ENCODE measurements at regions not wholly inside any gene's neighbourhood (a gene's known extent, or its start where the extent isn't known, plus 50 kb on each side); places are given as distances from the start of the nearest gene placed in this dataset.

DNA sequence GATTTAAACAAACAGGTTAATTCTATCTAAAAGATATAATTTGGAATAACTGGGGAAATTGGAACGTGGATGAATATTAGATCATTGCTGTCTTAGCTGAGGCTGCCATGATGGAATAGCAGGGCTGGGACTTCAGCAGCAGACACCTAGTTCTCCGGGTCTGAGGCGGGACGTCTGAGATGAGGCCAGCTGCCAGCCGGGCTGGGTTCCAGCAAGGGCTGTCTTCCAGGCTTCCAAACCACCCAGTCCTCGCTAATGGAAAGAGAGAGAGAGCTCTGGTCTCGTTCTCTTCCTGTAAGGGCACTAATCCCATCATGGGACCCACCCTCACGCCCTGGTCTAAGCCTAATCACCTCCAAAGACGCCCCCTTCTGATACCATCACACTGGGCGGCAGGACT is 85.7 kb downstream of the ADRA2C start:
- Mint-ChIP-seq H3K9me3 (ENCODE audit: low read depth, unreplicated experiment) (no peaks in the 10 kb centered on the region), H3K4me3 (ENCODE audit: low read depth, unreplicated experiment) (no peak overlapping the region), H3K27me3 (ENCODE audit: unreplicated experiment) (peaks cover 88% of the 10 kb centered on the region), H3K27ac (ENCODE audit: unreplicated experiment) (no peak overlapping the region), H3K4me1 (ENCODE audit: low read depth, unreplicated experiment) (no peaks in the 10 kb centered on the region), H3K36me3 (ENCODE audit: insufficient read depth, unreplicated experiment) (no peaks in the 10 kb centered on the region)
- CTCF ChIA-PET = interaction anchor here (1.4 kb wide), 1 partner anchor 18 kb away, joined by 4 read pairs; no protein-coding TSS in a partner anchor
- intact Hi-C loops (cut with micrococcal nuclease; ENCODE audit: unreplicated experiment) = no loop called here
- BruUV-seq (replicated peaks) = no TSS peak
- no peak for DNase-seq
- no peak for TF ChIP-seq CTCF (IDR thresholded peaks at IDR 0.05; ENCODE audit: unreplicated experiment)

- BruUV-seq (replicated peaks) = no TSS peak
- DNase-seq = no peak
- Mint-ChIP-seq H3K4me3 (ENCODE audit: low read depth, unreplicated experiment) (no peak overlapping the region), H3K27ac (ENCODE audit: unreplicated experiment) (no peak overlapping the region), H3K27me3 (ENCODE audit: unreplicated experiment) (peaks cover 88% of the 10 kb centered on the region), H3K4me1 (ENCODE audit: low read depth, unreplicated experiment) (no peaks in the 10 kb centered on the region), H3K9me3 (ENCODE audit: low read depth, unreplicated experiment) (no peaks in the 10 kb centered on the region), H3K36me3 (ENCODE audit: insufficient read depth, unreplicated experiment) (no peaks in the 10 kb centered on the region)
- no peak for TF ChIP-seq CTCF (IDR thresholded peaks at IDR 0.05; ENCODE audit: unreplicated experiment)
- intact Hi-C loops (cut with micrococcal nuclease; ENCODE audit: unreplicated experiment) = no loop called here
- CTCF ChIA-PET = interaction anchor here (1.4 kb wide), 1 partner anchor 17 kb away, joined by 4 read pairs; no protein-coding TSS in a partner anchor
Observed at GRCh38 chr4:3852309-3852708, 86.1 kb downstream of the ADRA2C start.

DNA sequence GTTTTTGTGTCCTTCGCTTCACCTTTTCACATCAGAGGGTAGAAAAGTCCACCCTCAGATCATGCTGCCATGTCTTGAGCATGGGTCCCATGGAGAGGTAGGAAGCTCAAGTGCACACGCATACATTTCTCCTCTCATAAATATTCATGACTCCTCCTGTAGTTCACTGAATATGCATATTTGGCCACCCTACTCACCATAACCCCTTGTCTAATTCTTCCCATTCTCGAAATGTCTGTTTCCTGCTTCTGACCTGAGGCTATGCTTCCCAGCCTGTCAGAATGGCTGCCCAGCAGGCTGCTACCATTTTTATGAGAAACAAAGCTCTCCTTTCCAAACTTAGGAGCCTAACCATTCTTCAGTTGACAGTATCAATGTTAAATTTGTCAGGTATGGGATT is 86.5 kb downstream of the ADRA2C start:
- Mint-ChIP-seq H3K9me3 (ENCODE audit: low read depth, unreplicated experiment) (no peaks in the 10 kb centered on the region), H3K27ac (ENCODE audit: unreplicated experiment) (no peak overlapping the region), H3K4me1 (ENCODE audit: low read depth, unreplicated experiment) (no peaks in the 10 kb centered on the region), H3K27me3 (ENCODE audit: unreplicated experiment) (peaks cover 91% of the 10 kb centered on the region), H3K4me3 (ENCODE audit: low read depth, unreplicated experiment) (no peak overlapping the region), H3K36me3 (ENCODE audit: insufficient read depth, unreplicated experiment) (no peaks in the 10 kb centered on the region)
- CTCF ChIA-PET = no interaction called here
- intact Hi-C loops (cut with micrococcal nuclease; ENCODE audit: unreplicated experiment) = no loop called here
- DNase-seq = no peak
- no peak for TF ChIP-seq CTCF (IDR thresholded peaks at IDR 0.05; ENCODE audit: unreplicated experiment)
- BruUV-seq (replicated peaks) = no TSS peak

DNA sequence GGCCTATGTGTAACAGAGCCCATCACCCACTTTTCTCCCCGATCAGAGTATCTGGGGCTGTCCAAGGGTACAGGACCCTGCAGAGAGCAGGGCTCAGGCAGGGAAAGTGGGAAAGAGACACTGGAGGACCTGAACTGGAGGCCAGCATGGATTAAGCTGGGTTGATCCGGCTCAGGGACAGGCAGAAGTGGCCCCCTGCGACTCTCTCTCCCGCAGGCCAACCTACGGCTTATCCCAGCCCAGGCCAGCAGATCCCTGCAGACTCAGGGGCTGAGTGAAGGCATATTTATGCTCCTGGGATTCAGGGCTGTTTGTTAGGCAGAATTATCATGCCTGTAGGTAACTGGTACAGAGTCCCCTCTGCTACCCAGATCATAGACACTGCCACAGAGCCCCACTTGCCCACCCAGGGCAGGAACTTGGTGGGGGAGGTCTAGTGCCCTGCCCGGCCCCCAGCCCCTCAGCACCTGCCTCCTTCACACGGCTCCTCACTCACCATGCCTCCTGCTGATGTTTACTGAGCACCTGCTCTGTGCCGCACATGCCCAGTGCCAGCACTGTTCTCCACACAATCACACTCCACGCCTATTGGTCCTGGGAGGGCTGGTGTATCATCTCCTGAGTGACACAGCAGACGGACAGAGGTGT is 87.3 kb downstream of the ADRA2C start:
- intact Hi-C loops (cut with micrococcal nuclease; ENCODE audit: unreplicated experiment) = no loop called here

More for the DNA sequence above, 87.3 kb downstream of the ADRA2C start:
- no peaks in the 10 kb centered on the region for H3K36me3 Mint-ChIP-seq (ENCODE audit: insufficient read depth, unreplicated experiment)
- no peaks in the 10 kb centered on the region for H3K4me1 Mint-ChIP-seq (ENCODE audit: low read depth, unreplicated experiment)
- no peak for DNase-seq
- H3K9me3 Mint-ChIP-seq (ENCODE audit: low read depth, unreplicated experiment) = no peaks in the 10 kb centered on the region
- TF ChIP-seq CTCF (IDR thresholded peaks at IDR 0.05; ENCODE audit: unreplicated experiment) = no peak
- BruUV-seq (replicated peaks) = no TSS peak
- peaks cover 99% of the 10 kb centered on the region for H3K27me3 Mint-ChIP-seq (ENCODE audit: unreplicated experiment)
- CTCF ChIA-PET = no interaction called here
- H3K4me3 Mint-ChIP-seq (ENCODE audit: low read depth, unreplicated experiment) = no peak overlapping the region
- no peak overlapping the region for H3K27ac Mint-ChIP-seq (ENCODE audit: unreplicated experiment)
